ENCODE measurements at regions not wholly inside any gene's neighbourhood (a gene's known extent, or its start where the extent isn't known, plus 50 kb on each side); places are given as distances from the start of the nearest gene placed in this dataset.

DNA sequence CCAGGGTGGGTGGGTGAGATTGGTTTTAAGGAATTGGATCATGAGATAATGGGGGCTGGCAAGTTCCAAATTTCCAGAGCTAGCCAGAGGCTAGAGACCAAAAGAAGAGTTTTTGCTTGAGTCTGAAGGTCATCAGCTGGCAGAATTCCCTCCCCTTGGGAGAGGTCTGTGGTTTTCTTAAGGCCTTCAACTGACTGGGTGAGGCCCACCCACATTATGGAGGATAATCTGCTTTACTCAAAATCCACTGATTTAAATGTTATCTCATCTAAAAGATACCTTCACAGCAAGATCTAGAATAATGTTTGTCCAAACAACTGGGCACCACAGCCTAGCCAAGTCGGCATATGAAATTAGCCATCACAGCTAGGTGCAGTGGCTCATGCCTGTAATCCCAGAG, 156.4 kb downstream of the URB2 start:
- TF ChIP-seq, protein P1, sequence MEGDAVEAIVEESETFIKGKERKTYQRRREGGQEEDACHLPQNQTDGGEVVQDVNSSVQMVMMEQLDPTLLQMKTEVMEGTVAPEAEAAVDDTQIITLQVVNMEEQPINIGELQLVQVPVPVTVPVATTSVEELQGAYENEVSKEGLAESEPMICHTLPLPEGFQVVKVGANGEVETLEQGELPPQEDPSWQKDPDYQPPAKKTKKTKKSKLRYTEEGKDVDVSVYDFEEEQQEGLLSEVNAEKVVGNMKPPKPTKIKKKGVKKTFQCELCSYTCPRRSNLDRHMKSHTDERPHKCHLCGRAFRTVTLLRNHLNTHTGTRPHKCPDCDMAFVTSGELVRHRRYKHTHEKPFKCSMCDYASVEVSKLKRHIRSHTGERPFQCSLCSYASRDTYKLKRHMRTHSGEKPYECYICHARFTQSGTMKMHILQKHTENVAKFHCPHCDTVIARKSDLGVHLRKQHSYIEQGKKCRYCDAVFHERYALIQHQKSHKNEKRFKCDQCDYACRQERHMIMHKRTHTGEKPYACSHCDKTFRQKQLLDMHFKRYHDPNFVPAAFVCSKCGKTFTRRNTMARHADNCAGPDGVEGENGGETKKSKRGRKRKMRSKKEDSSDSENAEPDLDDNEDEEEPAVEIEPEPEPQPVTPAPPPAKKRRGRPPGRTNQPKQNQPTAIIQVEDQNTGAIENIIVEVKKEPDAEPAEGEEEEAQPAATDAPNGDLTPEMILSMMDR (IDR thresholded peaks at IDR 0.05; ENCODE audit: low read depth, low read length) = no peak

GRCh38 chr1:229784834-229785233, 158.8 kb downstream of the URB2 start:
- TF ChIP-seq, protein P1 (IDR thresholded peaks at IDR 0.05; ENCODE audit: low read depth, low read length) = no peak
- H3K4me3 ChIP-seq (ENCODE audit: low read depth, low read length) = no peak overlapping the region

More for the DNA sequence above, 156.4 kb downstream of the URB2 start:
- no peak overlapping the region for H3K4me3 ChIP-seq (ENCODE audit: low read depth, low read length)

- TF ChIP-seq, protein P1 (IDR thresholded peaks at IDR 0.05; ENCODE audit: low read depth, low read length) = no peak
- no peak overlapping the region for H3K4me3 ChIP-seq (ENCODE audit: low read depth, low read length)
Observed at GRCh38 chr1:229786974-229787610, 161.0 kb downstream of the URB2 start.

DNA sequence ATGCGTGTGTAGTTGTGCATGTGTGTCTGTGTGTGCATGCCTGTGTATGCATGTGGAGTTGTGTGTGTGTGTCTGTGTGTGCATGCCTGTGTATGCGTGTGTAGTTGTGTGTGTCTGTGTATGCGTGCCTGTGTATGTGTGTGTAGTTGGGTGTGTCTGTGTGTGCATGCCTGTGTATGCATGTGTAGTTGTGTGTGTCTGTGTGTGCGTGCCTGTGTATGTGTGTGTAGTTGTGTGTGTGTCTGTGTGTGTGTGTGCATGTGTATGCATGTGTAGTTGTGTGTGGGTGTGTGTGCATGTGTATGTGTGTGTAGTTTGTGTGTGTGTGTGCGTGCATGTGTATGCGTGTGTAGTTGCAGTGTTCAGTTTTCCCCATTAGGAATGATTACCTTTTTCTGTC, 162.0 kb downstream of the URB2 start:
- TF ChIP-seq, protein P1 (IDR thresholded peaks at IDR 0.05; ENCODE audit: low read depth, low read length) = no peak

GRCh38 chr1:229792012-229792975, 166.2 kb downstream of the URB2 start:
- TF ChIP-seq, protein P1 (IDR thresholded peaks at IDR 0.05; ENCODE audit: low read depth, low read length) = no peak
- H3K4me3 ChIP-seq (ENCODE audit: low read depth, low read length) = no peak overlapping the region

More for the DNA sequence above, 162.0 kb downstream of the URB2 start:
- H3K4me3 ChIP-seq (ENCODE audit: low read depth, low read length) = no peak overlapping the region

GRCh38 chr1:229793488-229793887, 167.4 kb downstream of the URB2 start:
- TF ChIP-seq, protein P1 (IDR thresholded peaks at IDR 0.05; ENCODE audit: low read depth, low read length) = no peak
- H3K4me3 ChIP-seq (ENCODE audit: low read depth, low read length) = no peak overlapping the region

- no peak overlapping the region for H3K4me3 ChIP-seq (ENCODE audit: low read depth, low read length)
- TF ChIP-seq, protein P1 (IDR thresholded peaks at IDR 0.05; ENCODE audit: low read depth, low read length) = no peak
Observed at GRCh38 chr1:229798558-229798957, 172.5 kb downstream of the URB2 start.

All from WI38 (cell line).